Neuronal stem cell (in vitro differentiated cells): ENCODE measurements at regions not wholly inside any gene's neighbourhood (a gene's known extent, or its start where the extent isn't known, plus 50 kb on each side); places are given as distances from the start of the nearest gene placed in this dataset.

Experiments
- DNase-seq: peaks from one replicate; pipeline ENCODE4 v3.0.0-alpha.2; 2013; ENCODE audit warnings: low spot score
- H2AFZ ChIP-seq: one replicate; pipeline ENCODE4 v1.6.1; 2013; ENCODE audit warnings: mild to moderate bottlenecking, low read length, inconsistent platforms
- H2AK5ac ChIP-seq: 2 replicates; pipeline ENCODE4 v1.6.1; 2013; ENCODE audit warnings: low read depth, mild to moderate bottlenecking, inconsistent platforms, low read length, moderate library complexity, mixed read lengths
- H2BK120ac ChIP-seq: 2 replicates; pipeline ENCODE4 v1.6.1; 2013; ENCODE audit warnings: low read depth, mild to moderate bottlenecking, inconsistent platforms, low read length, moderate library complexity, mixed read lengths
- H2BK12ac ChIP-seq: one replicate; pipeline ENCODE4 v1.6.1; 2013; ENCODE audit warnings: low read length, inconsistent platforms
- H2BK15ac ChIP-seq: 2 replicates; pipeline ENCODE4 v1.6.1; 2013; ENCODE audit warnings: mild to moderate bottlenecking, low read length, inconsistent platforms, mixed read lengths
- H2BK5ac ChIP-seq: one replicate; pipeline ENCODE4 v1.6.1; 2013; ENCODE audit warnings: inconsistent platforms, mild to moderate bottlenecking, low read length, moderate library complexity
- H3K14ac ChIP-seq: one replicate; pipeline ENCODE4 v1.6.1; 2013; ENCODE audit warnings: low read length, inconsistent platforms
- H3K18ac ChIP-seq: 2 replicates; pipeline ENCODE4 v1.6.1; 2013; ENCODE audit warnings: low read length, inconsistent platforms
- H3K23ac ChIP-seq: 2 replicates; pipeline ENCODE4 v1.6.1; 2013; ENCODE audit warnings: low read depth, mild to moderate bottlenecking, mixed read lengths, low read length, inconsistent platforms; ENCODE audit not compliant: poor library complexity
- H3K27ac ChIP-seq: replicated peaks from 3 replicates; pipeline ENCODE4 v1.5.1; 2013; ENCODE audit warnings: low read length, inconsistent platforms
- H3K27me3 ChIP-seq, 3 experiments: 2 replicates each; pipeline ENCODE4 v1.6.1; 2013; ENCODE audit warnings: low read length in 3 of 3, mild to moderate bottlenecking in 2 of 3, inconsistent platforms in 1 of 3, low read depth in 1 of 3, mixed read lengths in 1 of 3, moderate library complexity in 1 of 3; ENCODE audit not compliant: control insufficient read depth in 3 of 3, insufficient read depth in 3 of 3
- H3K36me3 ChIP-seq, 2 donors: replicated peaks in 1 of 2; 2 replicates each; pipeline ENCODE4 v1.6.1; 2013; ENCODE audit warnings: low read length in 2 of 2; ENCODE audit not compliant: control insufficient read depth in 2 of 2, insufficient read depth in 2 of 2
- H3K4ac ChIP-seq: 2 replicates; pipeline ENCODE4 v1.6.1; 2013; ENCODE audit warnings: inconsistent platforms, mild to moderate bottlenecking, low read length, moderate library complexity
- H3K4me1 ChIP-seq, 2 donors: 1 replicate in 1 of 2; 2 replicates in 1 of 2; pipeline ENCODE4 v1.6.1; 2013; ENCODE audit warnings: low read length in 2 of 2, low read depth in 1 of 2; ENCODE audit not compliant: control insufficient read depth in 2 of 2, insufficient read depth in 1 of 2
- H3K4me2 ChIP-seq: one replicate; pipeline ENCODE4 v1.6.1; 2013; ENCODE audit warnings: mild to moderate bottlenecking, low read length, inconsistent platforms; ENCODE audit not compliant: insufficient read depth, poor library complexity, severe bottlenecking
- H3K4me3 ChIP-seq, 2 donors: 2 replicates each; pipeline ENCODE4 v1.5.1; 2013; ENCODE audit warnings: low read length in 2 of 2, mild to moderate bottlenecking in 2 of 2, inconsistent platforms in 1 of 2, moderate library complexity in 1 of 2
- H3K79me1 ChIP-seq: one replicate; pipeline ENCODE4 v1.6.1; 2013; ENCODE audit warnings: low read depth, mild to moderate bottlenecking, inconsistent platforms, low read length, moderate library complexity
- H3K9ac ChIP-seq: one replicate; pipeline ENCODE4 v1.6.1; 2013; ENCODE audit warnings: mild to moderate bottlenecking, low read depth, low read length, inconsistent platforms; ENCODE audit not compliant: poor library complexity
- H3K9me3 ChIP-seq, 2 donors: replicated peaks in 1 of 2; 2 replicates each; pipeline versions ENCODE3 to v1.6.1; 2013; ENCODE audit warnings: low read length in 2 of 2, mild to moderate bottlenecking in 2 of 2, inconsistent platforms in 1 of 2, low read depth in 1 of 2, mixed read lengths in 1 of 2, moderate library complexity in 1 of 2; ENCODE audit not compliant: control insufficient read depth in 2 of 2, insufficient read depth in 1 of 2
- H4K8ac ChIP-seq: one replicate; pipeline ENCODE4 v1.6.1; 2013; ENCODE audit warnings: low read depth, mild to moderate bottlenecking, inconsistent platforms, low read length, moderate library complexity
- H4K91ac ChIP-seq: one replicate; pipeline ENCODE4 v1.6.1; 2013; ENCODE audit warnings: low read length, low read depth, mild to moderate bottlenecking, inconsistent platforms; ENCODE audit not compliant: poor library complexity
- WGBS, 2 donors: extraction: QIAGEN DNeasy Blood & Tissue Kit; methylation state at CpG; one replicate each; pipeline ENCODE4 v1.1.7; 2013; ENCODE audit warnings: missing lambda C conversion rate in 2 of 2, mixed read lengths in 1 of 2; ENCODE audit not compliant: insufficient read length in 2 of 2, insufficient replicate concordance in 1 of 2; ENCODE audit errors: extremely low coverage in 2 of 2; 5-methylcytosine and 5-hydroxymethylcytosine counted together

DNA sequence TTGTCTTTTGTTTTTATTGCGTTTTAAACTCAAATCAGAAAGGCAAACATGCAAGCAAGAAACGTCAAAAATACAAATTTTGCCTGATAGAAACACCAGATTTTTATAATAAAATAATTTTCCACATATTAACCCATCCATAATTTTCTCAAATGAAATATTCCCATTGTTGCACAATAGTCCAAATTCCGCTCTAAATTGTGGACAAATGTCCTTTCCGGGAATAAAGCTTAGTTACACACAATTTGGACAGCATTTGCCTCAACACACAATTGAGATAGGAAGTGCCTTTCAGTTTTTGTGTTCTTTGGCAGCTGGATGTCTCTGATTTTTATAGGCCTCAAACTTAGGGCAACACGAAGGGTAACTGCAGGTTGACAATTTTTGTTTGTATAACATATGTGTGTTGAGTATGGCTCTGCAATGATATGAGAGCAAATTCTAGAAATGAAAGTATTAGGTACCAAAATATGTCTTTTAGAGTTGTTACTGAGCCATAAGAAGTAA is 105.8 kb downstream of the DIO2 start:
- H3K4me1 ChIP-seq = peaks cover 0 to under 1% of the 10 kb centered on the region in 2 donors
- WGBS, 2 donors = 100% methylated on average over 1 of the region's 5 CpGs; no CpG with 5 or more reads in 1 of the 2 donors

DNA sequence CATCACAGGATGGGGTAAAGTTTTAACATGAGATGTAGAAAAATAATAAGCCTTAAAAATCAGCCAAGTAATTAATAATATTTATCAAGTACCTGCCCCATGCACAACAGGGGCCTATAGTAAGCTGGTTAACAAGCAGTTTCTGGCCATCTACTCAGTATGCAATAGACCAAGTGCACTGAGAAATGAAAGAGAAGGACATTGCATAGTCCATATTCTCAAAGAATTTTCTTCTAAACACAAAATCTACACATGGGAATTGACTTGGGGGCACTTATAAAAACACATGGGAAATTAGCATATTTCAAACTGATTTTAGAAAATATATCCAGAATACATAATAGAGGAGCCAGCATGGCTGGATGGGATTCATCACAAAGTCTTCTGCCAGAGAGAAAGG is 109.5 kb downstream of the DIO2 start:
- no peaks in the 10 kb centered on the region for H3K79me1 ChIP-seq
- H3K4me1 ChIP-seq = no peaks in the 10 kb centered on the region
- no peak overlapping the region for H3K4me2 ChIP-seq
- no peak overlapping the region for H3K9ac ChIP-seq
- H3K36me3 ChIP-seq = no peaks in the 10 kb centered on the region
- no peak overlapping the region for H3K4ac ChIP-seq
- no peak overlapping the region for H3K27ac ChIP-seq
- no peaks in the 10 kb centered on the region for H3K27me3 ChIP-seq
- H2AK5ac ChIP-seq = no peak overlapping the region
- H4K8ac ChIP-seq = no peak overlapping the region
- H3K23ac ChIP-seq = no peak overlapping the region
- H2BK15ac ChIP-seq = no peak overlapping the region
- H4K91ac ChIP-seq = no peak overlapping the region
- H2BK12ac ChIP-seq = no peak overlapping the region
- H2BK120ac ChIP-seq = no peak overlapping the region
- DNase-seq = no peak
- no peaks in the 10 kb centered on the region for H3K9me3 ChIP-seq
- no peak overlapping the region for H3K4me3 ChIP-seq
- H2AFZ ChIP-seq = no peak overlapping the region
- no peak overlapping the region for H2BK5ac ChIP-seq
- no peak overlapping the region for H3K14ac ChIP-seq
- no peak overlapping the region for H3K18ac ChIP-seq

More for the DNA sequence above, 105.8 kb downstream of the DIO2 start:
- H3K18ac ChIP-seq = no peak overlapping the region
- no peak overlapping the region for H4K91ac ChIP-seq
- no peaks in the 10 kb centered on the region for H3K27me3 ChIP-seq
- no peaks in the 10 kb centered on the region for H3K9me3 ChIP-seq
- H2BK15ac ChIP-seq = no peak overlapping the region
- H2BK5ac ChIP-seq = no peak overlapping the region
- H3K4ac ChIP-seq = no peak overlapping the region
- H2AK5ac ChIP-seq = no peak overlapping the region
- no peak overlapping the region for H2BK120ac ChIP-seq
- H3K36me3 ChIP-seq = no peaks in the 10 kb centered on the region
- no peak for DNase-seq
- H3K4me3 ChIP-seq = no peak overlapping the region
- no peak overlapping the region for H3K14ac ChIP-seq
- H3K9ac ChIP-seq = no peak overlapping the region
- H3K4me2 ChIP-seq = no peak overlapping the region
- no peak overlapping the region for H2BK12ac ChIP-seq
- no peak overlapping the region for H3K27ac ChIP-seq
- no peak overlapping the region for H3K23ac ChIP-seq
- H4K8ac ChIP-seq = no peak overlapping the region
- H2AFZ ChIP-seq = no peak overlapping the region
- H3K79me1 ChIP-seq = no peaks in the 10 kb centered on the region

DNA sequence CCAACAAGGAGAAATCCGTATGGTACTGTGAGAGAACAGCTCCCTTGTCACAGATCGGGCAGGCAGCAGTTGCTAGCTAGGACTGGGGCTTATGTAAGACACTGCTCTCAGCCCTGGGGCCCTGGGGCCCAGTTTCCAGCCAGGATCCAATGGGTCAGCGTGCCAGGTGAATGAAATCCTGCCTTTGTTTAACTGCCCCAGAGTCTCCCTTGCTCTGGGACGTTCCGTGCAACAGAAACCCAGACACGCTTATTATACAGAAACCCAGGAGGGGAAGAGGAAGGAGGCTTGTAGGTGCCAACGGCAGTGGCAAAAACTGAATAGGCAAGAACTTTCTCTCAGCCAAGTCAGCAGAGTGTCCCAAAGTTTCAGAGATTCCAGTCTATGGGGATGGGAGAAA is 110.6 kb downstream of the DIO2 start:
- no peak overlapping the region for H4K8ac ChIP-seq

DNA sequence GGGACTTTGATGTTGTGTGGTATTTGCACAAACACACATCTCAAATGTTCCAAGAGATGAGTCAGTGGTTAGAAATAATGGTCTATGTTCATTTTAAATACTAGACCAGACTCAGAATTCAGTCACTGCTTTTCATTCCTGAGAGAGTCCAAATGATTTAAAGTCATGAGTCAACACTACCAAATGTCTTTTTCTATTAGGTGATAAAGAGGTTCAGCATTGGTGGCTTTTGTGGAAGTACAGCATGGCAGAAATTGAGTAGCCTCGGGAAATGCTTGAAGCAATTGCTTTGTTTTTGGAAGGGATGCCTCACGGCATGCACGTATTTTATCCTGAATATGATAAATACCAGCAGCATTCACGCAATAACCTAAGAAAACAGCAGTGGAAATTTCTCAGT is 115.7 kb downstream of the DIO2 start:
- H2AK5ac ChIP-seq = no peak overlapping the region
- no peaks in the 10 kb centered on the region for H3K36me3 ChIP-seq
- no peak overlapping the region for H4K91ac ChIP-seq
- H2BK12ac ChIP-seq = no peak overlapping the region
- WGBS, 2 donors = no CpG with 5 or more reads among the region's 4 CpGs
- no peak overlapping the region for H2BK5ac ChIP-seq
- no peak overlapping the region for H3K23ac ChIP-seq
- H2BK120ac ChIP-seq = no peak overlapping the region
- no peak for DNase-seq
- H3K4me2 ChIP-seq = no peak overlapping the region
- no peaks in the 10 kb centered on the region for H3K9me3 ChIP-seq
- H3K4me1 ChIP-seq = no peaks in the 10 kb centered on the region
- no peak overlapping the region for H3K4me3 ChIP-seq
- no peak overlapping the region for H3K27ac ChIP-seq
- no peaks in the 10 kb centered on the region for H3K79me1 ChIP-seq
- no peak overlapping the region for H2AFZ ChIP-seq
- no peaks in the 10 kb centered on the region for H3K27me3 ChIP-seq
- no peak overlapping the region for H4K8ac ChIP-seq
- no peak overlapping the region for H3K18ac ChIP-seq
- no peak overlapping the region for H2BK15ac ChIP-seq
- H3K9ac ChIP-seq = no peak overlapping the region
- H3K4ac ChIP-seq = no peak overlapping the region
- no peak overlapping the region for H3K14ac ChIP-seq

More for the DNA sequence above, 110.6 kb downstream of the DIO2 start:
- H3K27me3 ChIP-seq = no peaks in the 10 kb centered on the region
- no peaks in the 10 kb centered on the region for H3K4me1 ChIP-seq
- no peak overlapping the region for H3K4ac ChIP-seq
- no peak overlapping the region for H3K23ac ChIP-seq
- no peak overlapping the region for H3K4me2 ChIP-seq
- no peak for DNase-seq
- H2BK120ac ChIP-seq = no peak overlapping the region
- H3K18ac ChIP-seq = no peak overlapping the region
- no peak overlapping the region for H2BK15ac ChIP-seq
- no peaks in the 10 kb centered on the region for H3K9me3 ChIP-seq
- H2BK12ac ChIP-seq = no peak overlapping the region
- H2AK5ac ChIP-seq = no peak overlapping the region
- H3K36me3 ChIP-seq = no peaks in the 10 kb centered on the region
- no peak overlapping the region for H3K27ac ChIP-seq
- no peak overlapping the region for H2AFZ ChIP-seq
- H2BK5ac ChIP-seq = no peak overlapping the region
- H4K91ac ChIP-seq = no peak overlapping the region
- no peak overlapping the region for H3K14ac ChIP-seq
- no peak overlapping the region for H3K9ac ChIP-seq
- no CpG with 5 or more reads among the region's 7 CpGs for WGBS, 2 donors
- no peak overlapping the region for H3K4me3 ChIP-seq
- no peaks in the 10 kb centered on the region for H3K79me1 ChIP-seq
